HG03060 (cell line): ENCODE measurements at regions not wholly inside any gene's neighbourhood (a gene's known extent, or its start where the extent isn't known, plus 50 kb on each side); places are given as distances from the start of the nearest gene placed in this dataset.

Experiments used
- ATAC-seq: cut with Tn5 transposase; IDR thresholded peaks from one replicate; pipeline ENCODE4 v1.9.1; 2021; ENCODE audit warnings: low read depth, moderate number of reproducible peaks; ENCODE audit not compliant: unreplicated experiment

DNA sequence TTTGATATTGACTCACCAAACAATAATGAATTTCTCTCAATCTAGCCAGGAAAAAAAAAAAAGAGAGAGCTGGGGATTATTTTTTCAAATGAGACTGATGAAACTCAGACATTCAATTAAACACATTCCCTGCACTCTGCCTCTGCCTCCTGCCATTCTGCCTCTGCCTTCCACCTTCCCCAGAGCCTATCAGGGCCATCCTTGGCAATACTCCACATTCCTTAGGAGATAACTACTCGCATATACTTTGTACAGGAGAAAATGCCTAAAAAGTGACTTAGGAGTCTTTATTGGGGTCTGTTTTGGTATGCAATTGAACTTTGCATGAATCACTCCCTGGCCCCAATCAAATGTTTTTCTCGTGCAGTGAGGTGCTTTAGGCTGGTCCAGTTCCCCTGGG, 246.6 kb upstream of the PLET1 start:
- ATAC-seq = no peak

DNA sequence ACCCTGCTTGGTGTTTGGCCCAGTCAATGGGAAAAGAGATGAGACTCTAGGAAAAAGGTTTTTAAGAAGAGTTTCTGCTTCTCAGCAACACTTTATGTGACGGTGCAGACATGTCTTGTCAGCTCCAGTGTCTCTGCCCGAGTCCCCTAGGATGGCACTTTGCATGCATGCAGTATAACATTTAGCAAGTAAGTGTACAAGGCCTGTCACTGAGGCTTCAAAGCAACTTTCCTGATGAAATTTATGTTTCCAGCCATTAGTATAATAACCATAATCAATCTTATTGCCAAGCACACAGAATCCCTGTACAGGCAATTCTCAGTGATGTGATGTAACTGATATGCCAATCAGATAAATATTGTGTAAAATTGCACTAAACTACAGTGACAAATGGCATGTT, 248.1 kb upstream of the PLET1 start:
- ATAC-seq = no peak

DNA sequence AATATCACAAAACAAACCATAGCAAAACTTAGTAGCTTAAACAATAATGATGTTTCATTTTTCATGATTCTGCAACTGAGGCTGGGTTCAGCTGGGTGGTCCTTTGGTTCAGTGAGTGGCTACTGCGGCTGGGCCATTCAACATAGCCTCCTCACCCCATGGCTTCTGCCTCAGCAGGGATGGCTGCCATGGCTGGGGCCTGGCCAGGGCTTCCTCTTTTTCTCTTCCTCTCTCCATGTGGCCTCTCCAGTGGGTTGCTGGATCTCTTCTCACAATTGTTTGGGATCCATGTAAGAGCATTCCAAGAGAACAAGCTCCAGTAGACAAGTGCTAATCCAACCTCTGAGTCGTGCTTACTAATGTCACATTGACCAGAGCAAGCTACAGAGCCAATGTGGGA, 248.6 kb upstream of the PLET1 start:
- ATAC-seq = no peak

DNA sequence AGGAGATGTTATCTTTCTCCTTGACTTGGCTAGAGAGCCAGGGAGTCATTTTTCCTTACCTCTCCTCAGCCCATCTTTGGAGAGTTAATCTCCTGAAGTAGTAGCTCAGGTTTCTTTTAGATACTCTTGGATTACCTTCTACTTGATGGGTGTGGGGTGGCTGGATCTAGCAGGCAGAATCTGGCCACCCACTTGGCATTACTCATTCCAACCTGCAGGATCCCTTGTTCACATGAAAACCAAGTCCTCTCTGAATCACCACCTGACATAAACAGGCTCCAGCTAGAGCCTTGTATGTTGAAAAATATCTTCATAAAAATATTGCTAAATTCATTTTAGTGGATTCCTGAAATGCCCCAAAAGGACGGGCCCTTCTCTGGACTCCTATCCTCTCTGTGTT, 250.6 kb upstream of the PLET1 start:
- ATAC-seq = no peak

GRCh38 chr11:112511911-112512310, 251.3 kb upstream of the PLET1 start:
- no peak for ATAC-seq

DNA sequence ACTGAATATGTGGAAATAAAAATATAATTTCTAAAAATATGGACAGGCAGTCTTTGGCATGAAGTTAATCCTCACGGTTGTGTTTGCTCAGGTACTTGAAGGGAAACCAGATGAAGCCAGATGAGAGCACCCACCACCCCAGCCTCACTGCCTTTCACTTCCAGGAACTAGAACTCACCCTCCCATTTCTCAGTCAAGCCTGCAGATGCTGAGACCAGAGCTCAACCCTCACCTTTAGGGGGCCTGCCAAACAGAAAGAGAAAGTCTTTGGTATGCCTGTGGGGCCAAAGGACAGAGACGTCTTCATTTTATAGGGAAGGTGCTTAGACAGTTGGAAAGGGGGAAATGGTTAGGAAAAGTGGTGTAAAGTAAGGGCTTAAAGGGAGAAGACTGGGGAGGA, 252.8 kb upstream of the PLET1 start:
- no peak for ATAC-seq

DNA sequence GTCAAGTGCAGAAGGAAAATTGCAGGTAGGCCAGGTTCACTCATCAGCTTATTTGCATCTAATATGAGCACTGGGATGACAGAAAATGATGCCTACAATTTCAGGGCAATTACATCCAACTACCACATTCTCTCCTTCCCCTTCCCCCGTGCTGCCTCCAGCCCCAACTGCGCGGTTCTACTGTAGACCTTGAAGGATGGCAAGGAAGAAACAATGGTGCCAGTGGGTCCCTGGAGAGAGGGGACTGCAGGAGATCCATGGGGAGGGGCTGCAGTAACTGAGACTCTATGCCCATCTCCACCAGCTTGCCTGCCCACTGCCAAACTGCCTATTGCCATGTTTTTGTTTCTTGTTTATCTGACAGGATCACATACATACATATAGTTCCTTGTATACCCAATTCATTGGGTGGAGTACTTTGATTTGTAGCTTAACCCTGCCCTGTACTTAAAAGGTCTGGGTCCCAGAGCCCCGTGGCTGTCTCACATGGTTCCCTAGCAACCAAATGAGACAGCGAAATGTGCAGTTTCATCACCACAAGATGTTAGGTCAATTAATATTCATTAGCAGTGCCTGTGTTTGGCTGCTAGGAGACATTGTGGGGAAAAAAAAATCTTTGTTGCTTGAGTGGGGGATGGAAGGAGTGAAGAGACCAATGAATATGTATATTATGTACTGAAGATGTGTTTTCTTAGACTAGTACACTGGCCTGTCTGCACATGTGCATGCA, 253.5 kb upstream of the PLET1 start:
- no peak for ATAC-seq

DNA sequence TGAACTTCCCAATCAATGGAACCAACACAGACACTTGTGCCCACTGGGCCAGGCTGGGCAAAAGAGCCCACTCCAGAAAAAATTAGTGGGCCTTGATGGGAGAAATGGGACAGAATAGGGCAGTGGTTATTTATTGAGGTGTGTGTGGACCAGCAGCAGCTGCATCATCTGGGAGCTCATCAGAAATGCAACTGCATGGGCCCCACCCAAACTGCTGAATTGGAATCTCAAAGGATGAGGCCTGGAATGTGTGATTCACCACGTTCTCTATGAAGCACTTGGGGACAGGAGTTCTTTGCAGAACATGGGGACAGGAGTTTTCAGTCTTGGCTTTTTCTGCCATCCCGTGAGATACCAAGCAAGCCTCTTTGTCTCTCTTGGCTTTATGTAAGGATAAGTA, 255.6 kb upstream of the PLET1 start:
- no peak for ATAC-seq

GRCh38 chr11:112516755-112517154, 256.1 kb upstream of the PLET1 start:
- no peak for ATAC-seq

DNA sequence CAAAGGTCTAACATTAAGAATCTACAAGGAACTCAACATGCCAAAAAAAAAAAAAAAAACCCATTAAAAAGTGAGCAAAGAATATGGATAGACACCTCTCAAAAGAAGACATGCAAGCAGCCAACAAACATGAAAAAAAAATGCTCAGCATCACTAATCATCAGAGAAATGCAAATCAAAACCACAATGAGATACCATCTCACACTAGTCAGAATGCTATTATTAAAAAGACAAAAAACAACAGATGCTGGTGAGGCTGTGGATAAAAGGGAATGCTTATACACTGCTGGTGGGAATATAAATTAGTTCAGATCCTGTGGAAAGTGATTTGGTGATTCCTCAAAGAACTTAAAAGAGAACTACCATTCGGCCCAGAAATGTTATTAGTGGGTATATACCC, 257.7 kb upstream of the PLET1 start:
- no peak for ATAC-seq

- no peak for ATAC-seq
Measured at GRCh38 chr11:112519751-112520150, 259.1 kb upstream of the PLET1 start.

GRCh38 chr11:112520354-112520753, 259.7 kb upstream of the PLET1 start:
- ATAC-seq = no peak

GRCh38 chr11:112522536-112522935, 261.9 kb upstream of the PLET1 start:
- no peak for ATAC-seq

GRCh38 chr11:112523031-112523430, 262.4 kb upstream of the PLET1 start:
- no peak for ATAC-seq

DNA sequence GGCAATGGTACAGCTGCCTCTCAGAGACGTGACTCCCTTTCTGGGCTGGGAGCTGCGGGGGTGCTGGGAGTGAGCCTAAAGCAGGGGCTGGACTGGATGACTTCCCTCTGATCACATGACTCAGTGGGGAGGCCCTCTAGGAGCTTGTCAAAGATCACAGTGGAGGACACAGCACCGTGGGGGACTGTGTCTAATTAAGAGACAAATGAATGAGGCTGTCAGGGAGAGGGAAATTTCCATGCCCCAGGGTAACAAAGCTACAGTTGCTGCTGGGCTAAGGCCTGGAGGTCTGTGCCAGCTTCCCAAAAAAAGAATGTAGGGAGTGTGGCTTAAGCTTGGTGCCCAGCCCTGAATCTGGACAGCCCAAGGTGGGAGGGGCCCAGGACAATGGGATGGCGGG, 262.8 kb upstream of the PLET1 start:
- no peak for ATAC-seq

- ATAC-seq = no peak
Measured at GRCh38 chr11:112523951-112524350, 263.3 kb upstream of the PLET1 start.

GRCh38 chr11:112524798-112525197, 264.1 kb upstream of the PLET1 start:
- ATAC-seq = no peak

DNA sequence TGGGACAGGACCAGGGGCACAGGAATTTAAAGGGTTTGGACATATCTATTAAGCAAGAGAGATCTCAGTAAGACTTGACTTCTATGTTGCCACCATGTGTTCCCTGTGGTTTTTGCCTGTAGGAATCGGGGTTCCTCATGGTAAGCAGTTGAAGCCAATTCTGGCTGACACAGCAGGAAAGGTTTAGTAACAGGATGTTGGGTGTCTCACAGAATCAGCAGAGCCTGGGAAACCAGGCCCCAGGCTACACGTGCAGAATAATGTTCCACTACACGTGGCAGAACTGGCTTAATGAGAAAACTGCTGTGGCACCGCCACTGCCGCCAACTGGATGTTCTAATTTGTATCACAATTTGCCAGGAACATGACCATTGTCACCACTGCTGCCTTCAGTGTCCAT, 264.6 kb upstream of the PLET1 start:
- no peak for ATAC-seq

GRCh38 chr11:112525844-112526590, 265.4 kb upstream of the PLET1 start:
- ATAC-seq = no peak

- ATAC-seq = no peak
Measured at GRCh38 chr11:112526699-112527416, 266.2 kb upstream of the PLET1 start.

DNA sequence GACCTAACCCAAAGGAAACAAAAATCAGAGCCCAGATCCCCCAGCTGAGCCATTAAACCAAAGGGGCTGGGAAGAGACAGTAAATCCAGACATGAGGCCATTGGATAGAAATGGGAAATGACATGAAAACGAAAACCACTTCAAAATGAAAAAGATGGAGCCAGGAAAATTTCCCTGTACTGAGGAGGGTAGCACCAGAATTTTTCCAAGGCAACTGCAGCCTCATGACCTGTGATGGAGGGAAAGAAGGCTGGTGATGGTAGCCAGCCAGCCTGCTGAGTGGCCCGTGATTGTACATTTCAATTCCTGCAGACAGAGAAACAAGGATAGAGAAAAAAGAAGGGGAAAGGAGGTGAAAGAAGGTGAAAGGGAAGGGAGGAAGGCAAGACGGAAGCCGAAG, 268.4 kb upstream of the PLET1 start:
- ATAC-seq = no peak

GRCh38 chr11:112532506-112532905, 271.8 kb upstream of the PLET1 start:
- ATAC-seq = no peak
